Heart left ventricle (tissue), 13 donors: ENCODE measurements at regions not wholly inside any gene's neighbourhood (a gene's known extent, or its start where the extent isn't known, plus 50 kb on each side); places are given as distances from the start of the nearest gene placed in this dataset.

Experiments
- CTCF ChIP-seq, 12 donors: fragments of 200-600 bp; sonication (generic) in 4 of 12; IDR thresholded peaks; one replicate each; pipeline versions ENCODE4 v1.5.0 to v1.8.0; 2018 to 2022; ENCODE audit warnings: antibody characterized with exemption in 12 of 12, mild to moderate bottlenecking in 5 of 12
- POLR2A ChIP-seq, 2 donors: fragments of 450-650 bp; IDR thresholded peaks; one replicate each; pipeline ENCODE4 v1.6.1; 2017; ENCODE audit warnings: antibody characterized with exemption in 2 of 2, mild to moderate bottlenecking in 2 of 2, moderate library complexity in 2 of 2
- donor health status: ischemic (EF 13 %, LVEDD 7.1; RV severe dilation, severe dysfunction).
- donor health status: DM: no; HTN: yes; CAD: no.
- donor health status: DM: no; HTN: no; CAD: no.
- donor health status: ischemic (EF 25% LVEDD 6.9; RV normal size, moderate dysfunction).
- donor health status: ischemic (EF 25% LVEDD 5.7; RV mildly dilated, moderate dysfunction).
- donor health status: ischemic (EF 35%, LVEDD 5.7; RV mildly dilated, moderate dysfunction).
- donor health status: nonischemic (EF 11% LVEDD 7.7; RV severe dilation, severe dysfunction).
- donor health status: DM: yes; HTN: yes; CAD: no.
- donor health status: PGD.
- donor health status: ischemic (EF 29% LVEDD 5.4; RV normal size, mild dysfunction).
- donor health status: nonischemic (EF 23%, LVEDD 6.1; RV moderate dilation, normal function).

GRCh38 chr14:21875791-21876190 is 202.2 kb upstream of the OR4E1 start:
- TF ChIP-seq CTCF (IDR thresholded peaks at IDR 0.05) = no peak
- no peak for TF ChIP-seq POLR2A (IDR thresholded peaks at IDR 0.05)
